HG02938 (cell line): ENCODE measurements at regions not wholly inside any gene's neighbourhood (a gene's known extent, or its start where the extent isn't known, plus 50 kb on each side); places are given as distances from the start of the nearest gene placed in this dataset.

ENCODE experiments used
- ATAC-seq: cut with Tn5 transposase; IDR thresholded peaks from one replicate; pipeline ENCODE4 v1.9.1; 2021; ENCODE audit warnings: mild to moderate bottlenecking, moderate library complexity; ENCODE audit not compliant: unreplicated experiment

- ATAC-seq: no peak
Measured at GRCh38 chr20:39624316-39624715, 662.2 kb downstream of the DHX35 start.

- no peak for ATAC-seq
Measured at GRCh38 chr20:39623584-39624234, 661.6 kb downstream of the DHX35 start.

- no peak for ATAC-seq
Measured at GRCh38 chr20:39619271-39619785, 657.2 kb downstream of the DHX35 start.

GRCh38 chr20:39611901-39612300, 649.8 kb downstream of the DHX35 start:
- no peak for ATAC-seq

- no peak for ATAC-seq
Measured at GRCh38 chr20:39607141-39607540, 645.0 kb downstream of the DHX35 start.

GRCh38 chr20:39605908-39606307, 643.8 kb downstream of the DHX35 start:
- ATAC-seq: no peak

GRCh38 chr20:39605361-39605760, 643.2 kb downstream of the DHX35 start:
- no peak for ATAC-seq

GRCh38 chr20:39603219-39603618, 641.1 kb downstream of the DHX35 start:
- no peak for ATAC-seq

GRCh38 chr20:39602649-39603048, 640.5 kb downstream of the DHX35 start:
- ATAC-seq: no peak

- ATAC-seq: no peak
Measured at GRCh38 chr20:39600871-39601270, 638.7 kb downstream of the DHX35 start.

GRCh38 chr20:39600156-39600555, 638.0 kb downstream of the DHX35 start:
- ATAC-seq: no peak

- no peak for ATAC-seq
Measured at GRCh38 chr20:39596554-39596953, 634.4 kb downstream of the DHX35 start.

GRCh38 chr20:39592371-39592770, 630.2 kb downstream of the DHX35 start:
- ATAC-seq: no peak

GRCh38 chr20:39588148-39588757, 626.1 kb downstream of the DHX35 start:
- no peak for ATAC-seq

GRCh38 chr20:39581034-39581433, 618.9 kb downstream of the DHX35 start:
- ATAC-seq: no peak

GRCh38 chr20:39576771-39577170, 614.6 kb downstream of the DHX35 start:
- no peak for ATAC-seq

- no peak for ATAC-seq
Measured at GRCh38 chr20:39574061-39574460, 611.9 kb downstream of the DHX35 start.

- ATAC-seq: no peak
Measured at GRCh38 chr20:39571171-39571570, 609.0 kb downstream of the DHX35 start.

- ATAC-seq: peak; percentile 62
Measured at GRCh38 chr20:39568109-39568508, 606.0 kb downstream of the DHX35 start.

GRCh38 chr20:39563349-39563748, 601.2 kb downstream of the DHX35 start:
- ATAC-seq: no peak

GRCh38 chr20:39554341-39554740, 592.2 kb downstream of the DHX35 start:
- no peak for ATAC-seq

GRCh38 chr20:39553120-39553519, 591.0 kb downstream of the DHX35 start:
- no peak for ATAC-seq

GRCh38 chr20:39549733-39550132, 587.6 kb downstream of the DHX35 start:
- ATAC-seq: no peak
